ENCODE measurements at regions not wholly inside any gene's neighbourhood (a gene's known extent, or its start where the extent isn't known, plus 50 kb on each side); places are given as distances from the start of the nearest gene placed in this dataset.
"Not testable (repeated sequence)": the region's sequence is repeated elsewhere in the genome, so short reads cannot be mapped to it uniquely, and the experiment has no call there.

DNA sequence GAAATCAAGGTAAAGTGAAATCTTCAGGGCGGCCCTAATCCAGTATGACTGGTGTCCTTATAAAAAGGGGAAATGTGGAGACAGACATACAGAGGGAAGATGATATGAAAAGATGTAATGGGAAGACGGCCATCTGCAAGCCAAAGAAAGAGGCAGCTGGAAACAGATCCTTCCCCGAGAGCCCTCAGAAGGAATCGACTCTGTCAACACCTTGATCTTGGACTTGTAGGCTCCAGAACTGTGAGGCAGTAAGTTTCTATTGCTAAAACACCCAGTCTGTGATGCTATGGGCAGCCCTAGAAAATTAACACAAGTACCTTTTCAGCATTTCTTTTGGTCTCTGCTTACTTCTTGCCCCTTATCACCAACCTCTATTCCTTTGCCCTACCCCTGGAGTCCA, 174.7 kb upstream of the TPM1 start:
- no peak overlapping the region for H2AFZ ChIP-seq (ENCODE audit: low read length, unreplicated experiment)
- H3K4me3 ChIP-seq (ENCODE audit: low read depth, low read length): no peak overlapping the region
- H3K27me3 ChIP-seq (ENCODE audit: insufficient read depth, low read length): no peaks in the 10 kb centered on the region
- 0 out of 2 replicates have a peak, but pooled peaks cover 3% of the 10 kb centered on the region for H3K36me3 ChIP-seq (ENCODE audit: insufficient read depth, low read length)
- H3K79me2 ChIP-seq (ENCODE audit: control insufficient read depth, insufficient read depth, low read length, unreplicated experiment): no peaks in the 10 kb centered on the region
- H3K27ac ChIP-seq (ENCODE audit: low read depth, low read length): no peak overlapping the region
- H3K4me1 ChIP-seq (ENCODE audit: control insufficient read depth, insufficient read depth, low read length, unreplicated experiment): no peaks in the 10 kb centered on the region

DNA sequence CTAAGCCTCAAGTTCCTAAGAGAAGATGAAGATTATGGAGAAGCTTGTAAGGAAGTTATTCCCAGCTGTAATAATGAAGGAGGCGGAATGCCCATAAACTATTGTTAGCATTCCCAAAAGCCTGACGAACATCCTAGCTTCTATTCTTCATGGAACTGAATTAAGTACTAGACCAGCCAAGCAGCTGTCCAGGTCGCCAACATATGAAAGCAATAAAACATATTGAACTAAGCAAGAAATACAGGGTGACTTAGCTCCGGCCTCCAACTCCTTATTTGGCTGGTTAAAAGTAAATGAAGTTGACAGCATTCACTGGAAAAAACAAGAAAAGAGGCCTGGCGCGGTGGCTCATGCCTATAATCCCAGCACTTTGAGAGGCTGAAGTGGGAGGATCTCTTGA, 174.0 kb upstream of the TPM1 start:
- Histone ChIP-seq H3K27ac (ENCODE audit: low read depth, low read length) (no peak overlapping the region), H3K79me2 (ENCODE audit: control insufficient read depth, insufficient read depth, low read length, unreplicated experiment) (no peaks in the 10 kb centered on the region), H3K4me3 (ENCODE audit: low read depth, low read length) (no peak overlapping the region), H3K27me3 (ENCODE audit: insufficient read depth, low read length) (no peaks in the 10 kb centered on the region), H3K36me3 (ENCODE audit: insufficient read depth, low read length) (no peaks in the 10 kb centered on the region), H2AFZ (ENCODE audit: low read length, unreplicated experiment) (no peak overlapping the region), H3K4me1 (ENCODE audit: control insufficient read depth, insufficient read depth, low read length, unreplicated experiment) (no peaks in the 10 kb centered on the region)

DNA sequence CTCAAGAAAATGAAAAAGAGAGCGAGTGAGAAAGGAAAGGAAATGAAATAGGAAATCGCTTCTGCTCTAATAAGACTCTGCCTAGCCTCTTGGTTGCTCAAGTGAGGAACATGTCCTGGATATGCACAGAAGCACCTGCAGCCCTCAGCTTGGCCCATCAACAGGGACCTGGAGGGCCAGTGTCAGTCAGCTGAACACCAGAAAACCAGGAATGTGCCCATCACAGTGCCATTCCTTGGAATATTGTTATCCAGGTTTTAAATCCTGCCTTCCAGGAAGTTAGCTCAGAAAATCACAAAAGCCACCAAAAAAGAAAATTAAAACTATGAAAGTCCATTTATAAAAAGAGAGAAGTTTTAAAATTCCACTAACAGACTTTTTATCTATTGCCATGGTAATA, 173.4 kb upstream of the TPM1 start:
- H3K27me3 ChIP-seq (ENCODE audit: insufficient read depth, low read length): no peaks in the 10 kb centered on the region
- no peak overlapping the region for H3K27ac ChIP-seq (ENCODE audit: low read depth, low read length)
- no peaks in the 10 kb centered on the region for H3K4me1 ChIP-seq (ENCODE audit: control insufficient read depth, insufficient read depth, low read length, unreplicated experiment)
- H3K79me2 ChIP-seq (ENCODE audit: control insufficient read depth, insufficient read depth, low read length, unreplicated experiment): no peaks in the 10 kb centered on the region
- H3K4me3 ChIP-seq (ENCODE audit: low read depth, low read length): no peak overlapping the region
- no peaks in the 10 kb centered on the region for H3K36me3 ChIP-seq (ENCODE audit: insufficient read depth, low read length)
- no peak overlapping the region for H2AFZ ChIP-seq (ENCODE audit: low read length, unreplicated experiment)

DNA sequence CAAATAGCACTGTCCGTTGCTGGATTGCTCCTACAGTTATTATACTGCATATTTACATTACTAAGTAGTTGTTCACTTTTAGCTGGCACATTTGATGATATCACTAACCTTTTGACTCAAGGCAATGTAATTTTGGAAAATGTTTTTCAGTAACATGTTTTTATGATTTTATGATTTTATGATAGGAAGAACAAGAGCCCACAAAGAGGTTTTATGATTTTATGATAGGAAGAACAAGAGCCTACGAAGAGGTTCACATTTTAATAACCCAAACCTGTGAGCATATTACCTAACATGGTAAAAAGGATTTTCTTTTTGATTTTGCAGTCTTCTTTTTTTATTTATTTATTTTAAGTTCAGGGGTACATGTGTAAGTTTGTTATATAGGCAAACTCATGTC, 172.3 kb upstream of the TPM1 start:
- no peak overlapping the region for H3K27ac ChIP-seq (ENCODE audit: low read depth, low read length)
- H3K27me3 ChIP-seq (ENCODE audit: insufficient read depth, low read length): no peaks in the 10 kb centered on the region
- no peaks in the 10 kb centered on the region for H3K4me1 ChIP-seq (ENCODE audit: control insufficient read depth, insufficient read depth, low read length, unreplicated experiment)
- H2AFZ ChIP-seq (ENCODE audit: low read length, unreplicated experiment): no peak overlapping the region
- H3K79me2 ChIP-seq (ENCODE audit: control insufficient read depth, insufficient read depth, low read length, unreplicated experiment): no peaks in the 10 kb centered on the region
- no peak overlapping the region for H3K4me3 ChIP-seq (ENCODE audit: low read depth, low read length)
- no peaks in the 10 kb centered on the region for H3K36me3 ChIP-seq (ENCODE audit: insufficient read depth, low read length)

DNA sequence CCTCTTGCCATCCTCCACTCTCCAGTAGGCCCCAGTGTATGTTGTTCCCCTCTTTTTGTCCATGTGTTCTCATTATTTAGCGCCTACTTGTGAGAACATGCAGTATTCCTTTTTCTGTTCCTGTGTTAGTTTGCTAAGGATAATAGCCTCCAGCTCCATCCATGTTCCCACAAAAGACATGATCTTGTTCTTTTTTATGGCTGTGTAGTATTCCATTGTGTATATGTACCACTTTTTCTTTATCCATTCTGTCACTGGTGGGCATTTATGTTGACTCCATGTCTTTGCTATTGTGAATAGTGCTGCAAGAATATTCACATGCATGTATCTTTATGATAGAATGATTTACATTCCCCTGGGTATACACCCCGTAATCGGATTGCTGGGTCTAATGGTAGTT, 171.8 kb upstream of the TPM1 start:
- not testable (repeated sequence) for H3K27ac ChIP-seq (ENCODE audit: low read depth, low read length); H2AFZ ChIP-seq (ENCODE audit: low read length, unreplicated experiment); H3K4me1 ChIP-seq (ENCODE audit: control insufficient read depth, insufficient read depth, low read length, unreplicated experiment); H3K36me3 ChIP-seq (ENCODE audit: insufficient read depth, low read length); H3K4me3 ChIP-seq (ENCODE audit: low read depth, low read length); H3K27me3 ChIP-seq (ENCODE audit: insufficient read depth, low read length); H3K79me2 ChIP-seq (ENCODE audit: control insufficient read depth, insufficient read depth, low read length, unreplicated experiment)

DNA sequence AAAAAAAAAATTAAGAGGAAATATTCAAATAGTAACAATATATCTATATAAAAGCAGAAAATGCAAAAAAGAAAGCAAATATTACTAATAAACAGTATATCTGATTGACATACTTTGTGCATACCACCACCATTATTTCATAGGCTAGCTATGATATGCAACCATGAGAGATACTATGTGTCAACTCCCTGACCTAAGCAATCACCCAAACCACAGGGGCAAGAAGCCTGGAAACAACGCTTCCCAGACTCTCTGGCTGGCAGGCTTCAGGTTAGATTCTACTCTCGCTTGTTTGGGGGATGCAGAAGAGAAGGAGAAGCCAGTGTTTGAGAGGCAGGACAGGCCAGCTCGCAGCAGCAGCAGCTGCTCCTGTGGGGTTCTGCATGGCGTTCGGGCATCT, 169.3 kb upstream of the TPM1 start:
- Histone ChIP-seq H3K4me3 (ENCODE audit: low read depth, low read length) (no peak overlapping the region), H3K27me3 (ENCODE audit: insufficient read depth, low read length) (no peaks in the 10 kb centered on the region), H3K79me2 (ENCODE audit: control insufficient read depth, insufficient read depth, low read length, unreplicated experiment) (no peaks in the 10 kb centered on the region), H2AFZ (ENCODE audit: low read length, unreplicated experiment) (no peak overlapping the region), H3K36me3 (ENCODE audit: insufficient read depth, low read length) (no peaks in the 10 kb centered on the region), H3K4me1 (ENCODE audit: control insufficient read depth, insufficient read depth, low read length, unreplicated experiment) (no peaks in the 10 kb centered on the region), H3K27ac (ENCODE audit: low read depth, low read length) (no peak overlapping the region)

DNA sequence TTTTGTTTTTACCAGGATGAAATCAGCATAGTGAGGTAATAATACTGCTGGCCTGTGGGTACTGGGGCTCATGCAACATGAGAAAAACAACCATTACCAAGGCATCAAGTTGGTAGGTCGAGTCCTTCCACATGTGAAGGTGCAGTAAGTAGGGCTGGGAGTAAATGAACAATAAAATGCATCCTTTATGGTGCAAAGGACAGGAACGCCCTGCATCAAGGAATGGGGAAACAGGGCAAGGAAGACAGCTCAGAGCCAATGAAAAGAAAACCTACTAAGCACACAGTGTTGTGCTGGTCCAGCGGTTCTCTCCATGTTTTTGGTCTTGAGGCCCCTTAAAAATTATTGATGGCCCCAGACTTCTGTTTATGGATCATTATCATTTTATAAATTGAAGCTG, 168.5 kb upstream of the TPM1 start:
- Histone ChIP-seq H3K4me3 (ENCODE audit: low read depth, low read length) (no peak overlapping the region), H3K4me1 (ENCODE audit: control insufficient read depth, insufficient read depth, low read length, unreplicated experiment) (no peaks in the 10 kb centered on the region), H2AFZ (ENCODE audit: low read length, unreplicated experiment) (no peak overlapping the region), H3K27ac (ENCODE audit: low read depth, low read length) (no peak overlapping the region), H3K27me3 (ENCODE audit: insufficient read depth, low read length) (no peaks in the 10 kb centered on the region), H3K36me3 (ENCODE audit: insufficient read depth, low read length) (no peaks in the 10 kb centered on the region), H3K79me2 (ENCODE audit: control insufficient read depth, insufficient read depth, low read length, unreplicated experiment) (no peaks in the 10 kb centered on the region)

DNA sequence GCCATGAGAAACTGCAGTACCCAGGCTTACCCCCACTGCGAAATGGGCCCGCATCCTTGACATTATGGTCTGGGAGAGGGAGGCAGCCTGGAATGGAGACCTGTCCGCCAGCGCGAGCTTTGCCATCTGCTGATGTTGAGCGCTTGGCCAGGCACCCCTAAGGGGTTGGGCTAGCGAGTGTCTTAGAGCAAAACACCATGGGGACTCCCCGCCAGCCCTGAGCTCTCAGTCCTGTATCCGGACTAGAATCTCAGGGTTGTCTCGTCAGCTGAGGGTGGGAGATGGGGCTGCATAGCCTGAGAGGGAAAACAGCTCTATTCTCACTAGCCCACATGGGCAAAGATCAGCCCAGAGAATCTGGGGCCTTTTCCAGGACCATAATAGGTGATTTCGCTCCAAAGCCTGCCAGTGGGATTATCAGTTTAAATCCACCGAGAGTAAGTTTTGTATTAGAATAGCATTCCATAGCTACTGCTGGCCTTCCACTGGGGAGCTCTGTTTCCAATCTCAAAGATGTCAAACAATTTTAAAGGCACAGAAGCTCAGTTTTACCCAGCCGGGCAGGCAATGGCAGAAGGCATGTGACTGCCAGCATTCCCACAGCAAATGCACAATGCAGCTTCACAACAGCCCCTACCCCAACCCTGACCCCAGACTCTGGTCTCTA, 167.5 kb upstream of the TPM1 start:
- no peaks in the 10 kb centered on the region for H3K27me3 ChIP-seq (ENCODE audit: insufficient read depth, low read length)
- no peak overlapping the region for H3K27ac ChIP-seq (ENCODE audit: low read depth, low read length)

DNA sequence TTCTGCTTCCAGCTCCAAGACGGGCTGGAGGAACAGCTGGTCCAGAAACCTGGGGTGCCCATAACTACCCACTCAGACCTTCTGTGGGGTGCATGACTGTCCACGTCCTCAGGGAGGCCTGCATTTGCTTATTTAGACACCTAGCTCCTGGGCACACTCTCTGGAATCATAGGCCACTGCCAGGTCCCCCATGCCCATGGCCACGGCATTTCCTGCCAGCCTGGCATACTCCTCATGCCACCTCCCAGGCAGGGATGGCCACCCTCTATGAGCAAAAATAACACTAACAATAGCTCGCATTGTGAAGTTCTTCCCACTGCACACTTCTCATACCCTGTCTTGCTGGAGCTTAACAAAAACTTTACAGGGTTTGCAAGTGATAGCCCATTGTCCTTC, 166.9 kb upstream of the TPM1 start:
- H3K27ac ChIP-seq (ENCODE audit: low read depth, low read length): no peak overlapping the region
- H3K4me1 ChIP-seq (ENCODE audit: control insufficient read depth, insufficient read depth, low read length, unreplicated experiment): peaks cover 6% of the 10 kb centered on the region
- H3K27me3 ChIP-seq (ENCODE audit: insufficient read depth, low read length): no peaks in the 10 kb centered on the region
- no peaks in the 10 kb centered on the region for H3K79me2 ChIP-seq (ENCODE audit: control insufficient read depth, insufficient read depth, low read length, unreplicated experiment)
- H3K36me3 ChIP-seq (ENCODE audit: insufficient read depth, low read length): no peaks in the 10 kb centered on the region
- no peak overlapping the region for H3K4me3 ChIP-seq (ENCODE audit: low read depth, low read length)
- H2AFZ ChIP-seq (ENCODE audit: low read length, unreplicated experiment): no peak overlapping the region

More for the DNA sequence above, 167.5 kb upstream of the TPM1 start:
- peaks cover 4% of the 10 kb centered on the region for H3K4me1 ChIP-seq (ENCODE audit: control insufficient read depth, insufficient read depth, low read length, unreplicated experiment)
- no peaks in the 10 kb centered on the region for H3K79me2 ChIP-seq (ENCODE audit: control insufficient read depth, insufficient read depth, low read length, unreplicated experiment)
- H3K4me3 ChIP-seq (ENCODE audit: low read depth, low read length): no peak overlapping the region
- no peaks in the 10 kb centered on the region for H3K36me3 ChIP-seq (ENCODE audit: insufficient read depth, low read length)
- H2AFZ ChIP-seq (ENCODE audit: low read length, unreplicated experiment): no peak overlapping the region

DNA sequence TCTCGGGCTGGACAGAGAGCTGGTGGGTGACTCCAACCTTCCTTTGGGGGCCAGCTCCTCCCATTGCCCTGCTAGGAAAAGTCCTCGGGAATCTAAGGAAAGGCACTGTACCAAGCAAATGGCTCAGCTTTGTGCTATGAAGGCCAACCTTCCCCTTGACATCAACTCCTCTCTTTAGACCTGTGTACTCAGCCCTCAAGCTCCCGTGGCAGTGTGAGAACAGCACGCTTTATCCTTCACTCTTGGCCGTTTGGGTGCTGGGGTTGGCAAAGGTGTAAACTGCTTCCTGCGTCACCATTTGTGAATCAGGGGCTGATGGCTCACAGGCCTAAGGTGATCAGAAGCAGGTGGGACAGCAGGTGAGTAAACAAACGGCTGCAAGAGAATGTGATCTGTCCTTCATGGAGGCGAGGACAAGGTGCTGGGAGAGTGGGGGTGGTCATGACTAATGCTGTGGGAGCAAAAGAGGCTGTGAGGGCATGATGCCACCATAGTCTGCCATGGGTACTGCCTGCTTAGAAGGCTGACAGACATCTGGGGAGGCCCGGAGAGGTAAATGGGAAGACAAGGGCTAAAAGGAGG, 165.2 kb upstream of the TPM1 start:
- Histone ChIP-seq H2AFZ (ENCODE audit: low read length, unreplicated experiment) (no peak overlapping the region), H3K4me3 (ENCODE audit: low read depth, low read length) (no peak overlapping the region), H3K27ac (ENCODE audit: low read depth, low read length) (no peak overlapping the region), H3K79me2 (ENCODE audit: control insufficient read depth, insufficient read depth, low read length, unreplicated experiment) (no peaks in the 10 kb centered on the region), H3K4me1 (ENCODE audit: control insufficient read depth, insufficient read depth, low read length, unreplicated experiment) (peaks cover 6% of the 10 kb centered on the region), H3K27me3 (ENCODE audit: insufficient read depth, low read length) (no peaks in the 10 kb centered on the region), H3K36me3 (ENCODE audit: insufficient read depth, low read length) (no peaks in the 10 kb centered on the region)

DNA sequence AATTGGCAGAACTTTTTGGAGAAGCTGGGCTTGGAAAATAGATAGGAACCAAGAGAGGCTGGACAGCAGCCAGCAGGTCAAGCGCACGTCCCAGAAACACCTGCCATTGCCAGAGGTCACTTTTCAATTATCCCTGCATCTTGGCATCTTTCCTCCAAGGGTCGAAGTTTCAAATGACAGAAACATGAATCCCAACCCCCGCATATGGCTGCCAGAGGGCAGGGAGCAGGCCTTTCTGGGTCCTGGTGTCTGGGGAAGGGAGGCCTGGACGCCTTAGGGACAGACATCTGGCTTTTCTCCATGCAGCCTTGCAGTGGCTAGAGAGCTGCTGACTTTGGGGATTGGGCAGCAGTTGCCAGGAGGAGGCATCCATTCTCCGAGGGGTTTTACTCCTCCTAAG, 164.5 kb upstream of the TPM1 start:
- H3K4me1 ChIP-seq (ENCODE audit: control insufficient read depth, insufficient read depth, low read length, unreplicated experiment): peaks cover 6% of the 10 kb centered on the region
- no peaks in the 10 kb centered on the region for H3K27me3 ChIP-seq (ENCODE audit: insufficient read depth, low read length)
- no peaks in the 10 kb centered on the region for H3K36me3 ChIP-seq (ENCODE audit: insufficient read depth, low read length)
- no peak overlapping the region for H2AFZ ChIP-seq (ENCODE audit: low read length, unreplicated experiment)
- no peak overlapping the region for H3K27ac ChIP-seq (ENCODE audit: low read depth, low read length)
- H3K4me3 ChIP-seq (ENCODE audit: low read depth, low read length): no peak overlapping the region
- no peaks in the 10 kb centered on the region for H3K79me2 ChIP-seq (ENCODE audit: control insufficient read depth, insufficient read depth, low read length, unreplicated experiment)
